PC-9 (cell line): ENCODE measurements at regions not wholly inside any gene's neighbourhood (a gene's known extent, or its start where the extent isn't known, plus 50 kb on each side); places are given as distances from the start of the nearest gene placed in this dataset.

ENCODE experiments used
- BruUV-seq: library from RNA; stranded (reverse); fragments of 400-500 nt; replicated peaks from 2 replicates; lab custom pipeline; 2021; lab: Mats Ljungman, UMichigan
- CTCF ChIA-PET: fragments of 300-600 bp; sonication (Branson Sonifier 250); formaldehyde crosslinking; loops from one replicate; lab custom pipeline; 2022; ENCODE audit warnings: antibody characterized with exemption; lab: Charles Lee
- POLR2A ChIA-PET: fragments of 300-600 bp; sonication (Branson Sonifier 250); formaldehyde crosslinking; loops from one replicate; lab custom pipeline; 2022; ENCODE audit warnings: antibody characterized with exemption; ENCODE audit not compliant: unreplicated experiment; lab: Charles Lee
- DNase-seq, 2 experiments: peaks; one replicate each; pipeline versions ENCODE4 v3.0.0 to v3.0.0-alpha.2; 2015 to 2022; ENCODE audit warnings: mixed read lengths in 1 of 2
- H2AFZ ChIP-seq: fragments of 200-600 bp; sonication (generic); 2 replicates; pipeline ENCODE4 v1.8.1; 2017; ENCODE audit warnings: antibody characterized with exemption
- H3F3A ChIP-seq: fragments of 200-600 bp; sonication (generic); 2 replicates; pipeline ENCODE4 v1.8.1; 2017; ENCODE audit warnings: antibody characterized with exemption, mild to moderate bottlenecking, low read depth; ENCODE audit not compliant: insufficient read depth
- H3K27ac ChIP-seq: fragments of 200-600 bp; sonication (generic); 2 replicates; pipeline ENCODE4 v1.6.1; 2016; ENCODE audit warnings: mixed run types
- H3K27me3 ChIP-seq: fragments of 200-600 bp; sonication (generic); 2 replicates; pipeline ENCODE4 v1.6.1; 2016; ENCODE audit warnings: low read depth, mixed run types; ENCODE audit not compliant: insufficient read depth
- H3K36me3 ChIP-seq: fragments of 200-600 bp; sonication (generic); 2 replicates; pipeline ENCODE4 v1.6.1; 2016; ENCODE audit warnings: low read depth, mixed run types
- H3K4me1 ChIP-seq: fragments of 200-600 bp; sonication (generic); replicated peaks from 2 replicates; pipeline ENCODE4 v1.6.1; 2016; ENCODE audit warnings: mixed run types; ENCODE audit not compliant: insufficient read depth
- H3K4me2 ChIP-seq: fragments of 200-600 bp; sonication (generic); 2 replicates; pipeline ENCODE4 v1.6.1; 2017; ENCODE audit warnings: mixed run types
- H3K4me3 ChIP-seq: fragments of 200-600 bp; sonication (generic); 2 replicates; pipeline ENCODE4 v1.6.1; 2016; ENCODE audit warnings: mixed run types
- H3K79me2 ChIP-seq: fragments of 200-600 bp; sonication (generic); 2 replicates; pipeline ENCODE4 v1.6.1; 2017; ENCODE audit warnings: low read depth, mixed run types
- H3K9me2 ChIP-seq: fragments of 200-600 bp; sonication (generic); 2 replicates; pipeline ENCODE4 v1.8.1; 2017; ENCODE audit warnings: mild to moderate bottlenecking; ENCODE audit not compliant: insufficient read depth
- H3K9me3 ChIP-seq: fragments of 200-600 bp; sonication (generic); 2 replicates; pipeline ENCODE4 v1.8.1; 2016; ENCODE audit warnings: low read depth; ENCODE audit not compliant: insufficient read depth
- H4K20me1 ChIP-seq: fragments of 200-600 bp; sonication (generic); 2 replicates; pipeline ENCODE4 v1.8.1; 2017; ENCODE audit not compliant: insufficient read depth
- EZH2 ChIP-seq: fragments of 200-600 bp; sonication (generic); IDR thresholded peaks from 2 replicates; pipeline ENCODE4 v1.8.0; 2017; ENCODE audit warnings: antibody characterized with exemption, low read depth
- intact Hi-C: fragments of 100-400 bp; cut with micrococcal nuclease; formaldehyde crosslinking; loops from one replicate; pipeline ENCODE4 v1.10.0; 2022; ENCODE audit not compliant: unreplicated experiment
- TF ChIP-seq, protein P1 (sequence below): fragments of 200-600 bp; sonication (generic); conservative IDR thresholded peaks from 2 replicates; pipeline ENCODE4 v1.6.1; 2017; ENCODE audit warnings: mixed run types, antibody characterized with exemption, mild to moderate bottlenecking, moderate library complexity

DNA sequence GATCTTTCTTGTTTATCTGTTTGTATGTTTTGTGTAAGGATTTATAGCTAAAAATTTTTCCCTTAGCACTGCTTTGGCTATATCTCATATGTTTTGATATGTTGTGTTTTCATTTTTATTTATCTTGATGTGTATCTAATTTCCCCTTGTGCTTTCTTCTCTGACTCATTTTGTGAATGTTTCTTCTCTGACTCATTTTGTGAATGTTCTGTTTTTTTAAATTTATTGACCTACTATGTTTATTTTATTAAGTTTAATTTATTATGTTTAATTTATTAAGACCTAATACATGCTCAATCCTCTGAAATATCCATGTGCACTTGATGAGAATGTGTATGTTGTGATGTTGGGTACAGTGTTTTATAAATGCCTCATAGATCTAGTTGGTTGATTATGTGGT, 793.5 kb upstream of the CADM2 start:
- intact Hi-C loops: no loop called here
- TF ChIP-seq EZH2: no peak
- TF ChIP-seq, protein P1, sequence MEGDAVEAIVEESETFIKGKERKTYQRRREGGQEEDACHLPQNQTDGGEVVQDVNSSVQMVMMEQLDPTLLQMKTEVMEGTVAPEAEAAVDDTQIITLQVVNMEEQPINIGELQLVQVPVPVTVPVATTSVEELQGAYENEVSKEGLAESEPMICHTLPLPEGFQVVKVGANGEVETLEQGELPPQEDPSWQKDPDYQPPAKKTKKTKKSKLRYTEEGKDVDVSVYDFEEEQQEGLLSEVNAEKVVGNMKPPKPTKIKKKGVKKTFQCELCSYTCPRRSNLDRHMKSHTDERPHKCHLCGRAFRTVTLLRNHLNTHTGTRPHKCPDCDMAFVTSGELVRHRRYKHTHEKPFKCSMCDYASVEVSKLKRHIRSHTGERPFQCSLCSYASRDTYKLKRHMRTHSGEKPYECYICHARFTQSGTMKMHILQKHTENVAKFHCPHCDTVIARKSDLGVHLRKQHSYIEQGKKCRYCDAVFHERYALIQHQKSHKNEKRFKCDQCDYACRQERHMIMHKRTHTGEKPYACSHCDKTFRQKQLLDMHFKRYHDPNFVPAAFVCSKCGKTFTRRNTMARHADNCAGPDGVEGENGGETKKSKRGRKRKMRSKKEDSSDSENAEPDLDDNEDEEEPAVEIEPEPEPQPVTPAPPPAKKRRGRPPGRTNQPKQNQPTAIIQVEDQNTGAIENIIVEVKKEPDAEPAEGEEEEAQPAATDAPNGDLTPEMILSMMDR: no peak
- no peak for DNase-seq
- no peaks in the 10 kb centered on the region; the same call in 1 of the 2 replicates for H3F3A ChIP-seq
- no peaks in the 10 kb centered on the region for H4K20me1 ChIP-seq
- no peaks in the 10 kb centered on the region for H3K9me3 ChIP-seq
- POLR2A ChIA-PET: no interaction called here
- no peaks in the 10 kb centered on the region for H3K36me3 ChIP-seq
- peaks cover 4% of the 10 kb centered on the region; the same call in 1 of the 2 replicates for H3K9me2 ChIP-seq
- H2AFZ ChIP-seq: no peak overlapping the region
- H3K79me2 ChIP-seq: no peaks in the 10 kb centered on the region
- no peak overlapping the region for H3K27ac ChIP-seq
- H3K27me3 ChIP-seq: no peaks in the 10 kb centered on the region
- CTCF ChIA-PET: no interaction called here
- no peak overlapping the region for H3K4me2 ChIP-seq
- H3K4me3 ChIP-seq: no peak overlapping the region
- BruUV-seq: no TSS peak
- no peaks in the 10 kb centered on the region for H3K4me1 ChIP-seq

DNA sequence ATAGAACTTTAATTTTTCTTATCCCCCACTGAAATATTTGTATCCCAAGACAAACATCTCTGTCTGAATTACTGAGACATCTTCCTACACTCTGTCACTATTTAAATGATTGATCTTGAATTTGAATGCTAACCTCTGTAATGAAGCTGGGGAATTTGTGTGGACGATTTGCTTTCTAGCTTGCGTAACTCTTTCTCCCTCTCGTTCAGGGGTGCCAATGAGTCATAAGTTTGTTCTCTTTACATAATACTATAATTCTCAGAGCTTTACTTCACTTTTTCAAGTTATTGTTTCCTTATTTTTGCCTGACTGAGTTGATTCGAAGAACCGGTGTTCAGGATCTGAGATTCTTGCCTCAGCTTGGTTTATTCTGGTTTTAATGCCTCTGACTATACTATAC, 783.3 kb upstream of the CADM2 start:
- intact Hi-C loops: no loop called here
- H3K27me3 ChIP-seq: no peaks in the 10 kb centered on the region
- H3K27ac ChIP-seq: no peak overlapping the region
- H3F3A ChIP-seq: no peaks in the 10 kb centered on the region; the same call in 1 of the 2 replicates
- TF ChIP-seq, protein P1: no peak
- TF ChIP-seq EZH2: no peak
- BruUV-seq: no TSS peak
- POLR2A ChIA-PET: no interaction called here
- H2AFZ ChIP-seq: no peak overlapping the region
- H3K4me2 ChIP-seq: no peak overlapping the region
- H3K9me2 ChIP-seq: 0 out of 2 replicates have a peak, but pooled peaks cover 3% of the 10 kb centered on the region
- CTCF ChIA-PET: no interaction called here
- H3K9me3 ChIP-seq: no peaks in the 10 kb centered on the region
- no peaks in the 10 kb centered on the region for H3K4me1 ChIP-seq
- H3K79me2 ChIP-seq: no peaks in the 10 kb centered on the region
- no peaks in the 10 kb centered on the region for H3K36me3 ChIP-seq
- DNase-seq: no peak
- H4K20me1 ChIP-seq: no peaks in the 10 kb centered on the region
- H3K4me3 ChIP-seq: no peak overlapping the region

DNA sequence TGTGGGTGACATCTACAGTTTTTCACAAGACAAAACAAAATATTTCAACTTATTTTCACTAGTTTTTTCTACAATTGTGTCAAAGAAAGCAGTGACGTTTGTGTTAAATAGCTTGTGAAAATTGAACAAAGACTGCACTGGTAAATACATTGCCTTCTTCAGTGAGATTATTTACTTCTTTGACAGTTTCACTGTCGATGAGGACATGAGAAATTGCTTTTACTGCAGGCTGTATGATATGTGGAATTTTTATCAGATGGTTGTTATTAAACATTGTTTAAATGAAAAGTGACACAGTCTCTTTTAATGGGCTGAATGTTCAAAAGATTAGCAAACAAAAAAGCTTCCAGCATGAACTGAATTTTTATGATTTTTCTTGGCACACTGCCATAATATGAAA, 773.9 kb upstream of the CADM2 start:
- H3F3A ChIP-seq: no peaks in the 10 kb centered on the region
- no peaks in the 10 kb centered on the region for H3K9me2 ChIP-seq
- H3K36me3 ChIP-seq: no peaks in the 10 kb centered on the region
- no peak overlapping the region for H3K4me2 ChIP-seq
- no TSS peak for BruUV-seq
- no peaks in the 10 kb centered on the region for H3K27me3 ChIP-seq
- H3K4me3 ChIP-seq: no peak overlapping the region
- POLR2A ChIA-PET: no interaction called here
- CTCF ChIA-PET: no interaction called here
- intact Hi-C loops: no loop called here
- H3K79me2 ChIP-seq: no peaks in the 10 kb centered on the region
- no peak overlapping the region for H2AFZ ChIP-seq
- H3K9me3 ChIP-seq: no peaks in the 10 kb centered on the region
- TF ChIP-seq EZH2: no peak
- TF ChIP-seq, protein P1: no peak
- H4K20me1 ChIP-seq: no peaks in the 10 kb centered on the region
- no peak for DNase-seq
- H3K27ac ChIP-seq: no peak overlapping the region
- no peaks in the 10 kb centered on the region for H3K4me1 ChIP-seq
